Stimulated activated memory B cell treated with anti-CD40 and anti-IgM and Interleukin-4, amounts not matched to agents 10 μg/mL and 1 μg/mL and 100 μg/mL, for 72 hours (primary cell): ENCODE measurements at regions not wholly inside any gene's neighbourhood (a gene's known extent, or its start where the extent isn't known, plus 50 kb on each side); places are given as distances from the start of the nearest gene placed in this dataset.

Source experiments
- ATAC-seq: fragments of 150-1000 bp; cut with Tn5 transposase; 2 replicates; pipeline ENCODE4 v1.10.0; 2021
- H3K27ac Mint-ChIP-seq: one replicate; pipeline ENCODE4 v1.8.0; 2022; ENCODE audit warnings: mild to moderate bottlenecking, mixed read lengths
- H3K27me3 Mint-ChIP-seq: one replicate; pipeline ENCODE4 v1.8.0; 2022; ENCODE audit warnings: mixed read lengths
- H3K36me3 Mint-ChIP-seq: one replicate; pipeline ENCODE4 v1.8.0; 2022; ENCODE audit warnings: mixed read lengths
- H3K4me1 Mint-ChIP-seq: one replicate; pipeline ENCODE4 v1.8.0; 2022; ENCODE audit warnings: mixed read lengths
- H3K4me3 Mint-ChIP-seq: one replicate; pipeline ENCODE4 v1.8.0; 2022; ENCODE audit warnings: mild to moderate bottlenecking, moderate library complexity, mixed read lengths
- H3K9me3 Mint-ChIP-seq: one replicate; pipeline ENCODE4 v1.8.0; 2022; ENCODE audit warnings: mixed read lengths

- Mint-ChIP-seq H3K27ac (no peak overlapping the region), H3K4me1 (no peaks in the 10 kb centered on the region), H3K9me3 (peaks cover 19% of the 10 kb centered on the region), H3K4me3 (no peak overlapping the region), H3K36me3 (peaks cover 6% of the 10 kb centered on the region), H3K27me3 (peaks cover 53% of the 10 kb centered on the region)
- ATAC-seq = no peak
Observed at GRCh38 chr9:126248680-126249079, 77.9 kb upstream of the MVB12B start.

- no peak for ATAC-seq
- H3K9me3 Mint-ChIP-seq = peaks cover 6% of the 10 kb centered on the region
- H3K36me3 Mint-ChIP-seq = no peaks in the 10 kb centered on the region
Observed at GRCh38 chr9:126261584-126262356, 64.9 kb upstream of the MVB12B start.

GRCh38 chr9:126262738-126263137 is 63.9 kb upstream of the MVB12B start:
- H3K27me3 Mint-ChIP-seq = peaks cover 61% of the 10 kb centered on the region
- no peak overlapping the region for H3K27ac Mint-ChIP-seq
- peaks cover 6% of the 10 kb centered on the region for H3K9me3 Mint-ChIP-seq
- peaks cover 8% of the 10 kb centered on the region for H3K4me1 Mint-ChIP-seq
- no peak overlapping the region for H3K4me3 Mint-ChIP-seq
- no peak for ATAC-seq
- no peaks in the 10 kb centered on the region for H3K36me3 Mint-ChIP-seq

More at GRCh38 chr9:126261584-126262356, 64.9 kb upstream of the MVB12B start:
- H3K27me3 Mint-ChIP-seq = peaks cover 67% of the 10 kb centered on the region
- peaks cover 8% of the 10 kb centered on the region for H3K4me1 Mint-ChIP-seq
- H3K27ac Mint-ChIP-seq = no peak overlapping the region
- H3K4me3 Mint-ChIP-seq = no peak overlapping the region

- H3K36me3 Mint-ChIP-seq = no peaks in the 10 kb centered on the region
- H3K4me1 Mint-ChIP-seq = no peaks in the 10 kb centered on the region
- no peak overlapping the region for H3K4me3 Mint-ChIP-seq
- ATAC-seq = no peak
- H3K9me3 Mint-ChIP-seq = peaks cover 12% of the 10 kb centered on the region
- no peak overlapping the region for H3K27ac Mint-ChIP-seq
- peaks cover 35% of the 10 kb centered on the region for H3K27me3 Mint-ChIP-seq
Observed at GRCh38 chr9:126270556-126270955, 56.1 kb upstream of the MVB12B start.

- Mint-ChIP-seq H3K4me3 (no peak overlapping the region), H3K27ac (no peak overlapping the region), H3K9me3 (peaks cover 17% of the 10 kb centered on the region), H3K4me1 (no peaks in the 10 kb centered on the region), H3K27me3 (peaks cover 62% of the 10 kb centered on the region), H3K36me3 (no peaks in the 10 kb centered on the region)
- ATAC-seq = no peak
Observed at GRCh38 chr9:126275386-126276001, 51.1 kb upstream of the MVB12B start.

GRCh38 chr9:126276056-126276728 is 50.4 kb upstream of the MVB12B start:
- ATAC-seq = no peak
- H3K4me3 Mint-ChIP-seq = no peak overlapping the region
- no peaks in the 10 kb centered on the region for H3K36me3 Mint-ChIP-seq
- peaks cover 62% of the 10 kb centered on the region for H3K27me3 Mint-ChIP-seq
- peaks cover 17% of the 10 kb centered on the region for H3K9me3 Mint-ChIP-seq
- H3K4me1 Mint-ChIP-seq = no peaks in the 10 kb centered on the region
- H3K27ac Mint-ChIP-seq = no peak overlapping the region
